HG03196 (cell line): ENCODE measurements at regions not wholly inside any gene's neighbourhood (a gene's known extent, or its start where the extent isn't known, plus 50 kb on each side); places are given as distances from the start of the nearest gene placed in this dataset.

Experiments used
- ATAC-seq: cut with Tn5 transposase; IDR thresholded peaks from one replicate; pipeline ENCODE4 v1.9.1; 2021; ENCODE audit not compliant: unreplicated experiment

DNA sequence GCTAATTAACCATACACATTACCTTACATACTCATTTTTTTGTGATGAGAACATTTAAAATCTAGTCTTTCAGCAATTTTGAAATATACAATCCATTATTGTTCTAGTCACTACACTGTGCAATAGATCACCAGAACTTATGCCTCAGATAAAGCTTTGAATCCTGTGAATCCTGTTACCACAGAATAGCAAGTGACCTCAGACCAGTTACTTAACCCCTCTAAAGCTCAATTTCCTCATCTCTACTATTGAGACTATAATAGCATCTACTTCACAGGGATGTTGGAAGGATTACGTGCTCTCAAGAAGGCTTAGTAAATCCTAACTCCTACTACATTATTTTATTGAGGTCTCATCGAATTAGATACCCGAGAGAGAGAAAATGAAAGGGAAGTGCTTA lies 60.2 kb upstream of the PIP5K1B start:
- no peak for ATAC-seq

DNA sequence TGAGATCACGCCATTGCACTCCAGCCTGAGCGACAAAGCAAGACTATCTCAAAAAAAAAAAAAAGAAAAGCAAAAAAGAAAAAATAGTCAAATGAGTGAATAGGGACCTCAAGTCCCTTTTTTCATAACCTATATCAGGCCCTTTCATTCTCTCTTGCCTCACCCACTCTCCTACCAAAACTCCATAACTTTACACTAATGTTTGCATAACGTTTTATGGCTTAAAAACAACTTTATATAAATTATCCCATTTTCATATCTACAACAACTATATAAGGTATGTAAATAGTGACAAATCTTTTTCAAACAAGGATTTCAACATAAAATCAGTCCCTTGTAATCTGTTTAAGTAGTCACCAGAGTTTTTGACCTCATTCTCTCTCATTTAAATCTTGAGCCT lies 56.9 kb upstream of the PIP5K1B start:
- ATAC-seq: no peak

- no peak for ATAC-seq
Measured at GRCh38 chr9:68648971-68649370, 56.1 kb upstream of the PIP5K1B start.

DNA sequence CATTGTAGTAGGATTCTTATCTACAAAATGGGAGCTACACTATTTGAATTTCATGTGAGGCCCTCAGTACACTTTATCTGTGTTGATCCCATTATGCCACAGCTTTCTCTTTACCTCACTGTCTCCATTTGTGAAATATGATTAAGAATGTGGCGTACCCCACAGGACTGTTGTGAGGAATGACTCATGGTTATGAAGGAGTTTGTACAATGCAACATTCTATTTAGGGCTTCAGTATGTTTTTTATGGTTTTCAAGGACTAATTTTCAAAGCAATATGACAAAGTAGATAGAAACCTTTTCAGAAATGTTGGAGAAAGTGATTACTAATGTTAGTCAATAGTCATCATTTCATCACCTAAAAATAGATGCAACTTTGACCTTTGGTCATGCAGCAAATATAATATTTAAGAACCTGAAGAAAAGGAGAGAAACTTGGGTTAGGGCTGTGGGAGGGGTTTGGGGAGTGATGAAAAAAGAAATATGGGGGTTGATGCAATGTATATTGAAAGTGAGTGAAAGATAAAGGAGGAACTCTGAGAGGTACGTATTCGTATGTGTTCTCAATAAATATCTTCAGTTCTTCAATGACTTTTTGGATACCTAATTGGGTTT lies 53.7 kb upstream of the PIP5K1B start:
- no peak for ATAC-seq

DNA sequence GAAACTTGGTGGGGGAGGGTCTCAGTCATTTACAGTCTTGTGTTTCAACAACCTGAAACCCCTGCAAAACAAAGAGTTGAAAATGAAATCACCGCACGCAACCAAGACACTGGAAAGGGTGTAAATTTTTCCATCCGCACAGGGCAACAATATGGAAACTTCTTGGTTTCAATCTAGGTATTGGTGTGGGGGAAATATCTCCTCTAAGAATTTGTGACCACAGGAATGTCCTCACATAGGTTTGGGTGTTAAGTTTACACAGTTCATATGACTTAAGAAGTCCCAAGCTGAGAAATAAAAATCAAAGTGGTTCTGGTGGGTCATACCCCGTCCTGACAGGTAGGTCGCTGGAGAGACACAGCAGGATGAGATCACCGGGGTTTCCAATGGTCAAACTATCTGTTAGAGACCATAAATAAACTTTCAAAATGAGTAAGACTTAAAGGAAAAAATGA lies 51.9 kb upstream of the PIP5K1B start:
- peak; percentile 75 for ATAC-seq

GRCh38 chr9:68654075-68654474 lies 51.0 kb upstream of the PIP5K1B start:
- no peak for ATAC-seq
